ENCODE measurements at regions not wholly inside any gene's neighbourhood (a gene's known extent, or its start where the extent isn't known, plus 50 kb on each side); places are given as distances from the start of the nearest gene placed in this dataset.

DNA sequence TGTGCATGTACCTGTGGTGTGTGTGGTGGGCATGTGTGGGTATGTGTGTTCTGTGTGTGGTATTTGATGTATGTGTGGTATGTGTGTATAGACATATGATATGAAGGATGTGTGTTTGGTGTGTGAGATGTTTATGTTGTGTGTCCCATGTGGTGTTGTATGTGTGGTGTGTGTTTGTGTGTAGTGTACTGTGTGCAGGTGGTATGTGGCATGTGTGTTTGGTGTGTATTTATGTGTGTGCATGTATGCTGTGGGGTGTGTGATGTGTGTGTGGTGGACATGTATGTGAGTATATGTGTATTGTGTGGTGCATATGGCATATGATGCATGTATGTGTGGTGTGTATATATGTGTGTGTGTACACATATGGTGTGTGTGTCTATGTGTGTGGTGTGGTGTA, 718.8 kb upstream of the SOX11 start:
- TF ChIP-seq TAF1 (IDR thresholded peaks at IDR 0.05; ENCODE audit: borderline replicate concordance, insufficient read depth, low read length) = no peak
- TF ChIP-seq SIN3A (IDR thresholded peaks at IDR 0.05; ENCODE audit: borderline replicate concordance, insufficient read depth, low read length) = no peak
- TF ChIP-seq POLR2AphosphoS5 (IDR thresholded peaks at IDR 0.05; ENCODE audit: low read depth, low read length) = no peak
